OCI-LY3 (cell line): ENCODE measurements at regions not wholly inside any gene's neighbourhood (a gene's known extent, or its start where the extent isn't known, plus 50 kb on each side); places are given as distances from the start of the nearest gene placed in this dataset.

Source experiments
- CTCF ChIP-seq: fragments of 200-600, 300-600 bp; sonication (generic); IDR thresholded peaks from 2 replicates; pipeline ENCODE4 v1.5.1; 2014; ENCODE audit warnings: antibody characterized with exemption, low read length, low read depth
- EZH2phosphoT487 ChIP-seq: fragments of 200-600 bp; shearing (Covaris generic); IDR thresholded peaks from 2 replicates; pipeline ENCODE4 v1.6.1; 2018; ENCODE audit warnings: antibody characterized with exemption, mixed run types, low read depth

GRCh38 chr16:79714440-79714839, 113.9 kb upstream of the MAF start:
- TF ChIP-seq CTCF (no peak), EZH2phosphoT487 (no peak)
